Nephron progenitor cell (in vitro differentiated cells): ENCODE measurements at regions not wholly inside any gene's neighbourhood (a gene's known extent, or its start where the extent isn't known, plus 50 kb on each side); places are given as distances from the start of the nearest gene placed in this dataset.

Experiments used
- DNase-seq: peaks from one replicate; pipeline ENCODE4 v3.0.0; 2021
- H3K27ac Mint-ChIP-seq: 2 replicates; pipeline ENCODE4 v1.8.0; 2021; ENCODE audit warnings: mild to moderate bottlenecking, moderate library complexity, mixed read lengths
- H3K27me3 Mint-ChIP-seq: 2 replicates; pipeline ENCODE4 v1.8.0; 2021; ENCODE audit warnings: mild to moderate bottlenecking, low read depth, mixed read lengths; ENCODE audit not compliant: poor library complexity
- H3K36me3 Mint-ChIP-seq: 2 replicates; pipeline ENCODE4 v1.8.0; 2021; ENCODE audit warnings: low read depth, mixed read lengths
- H3K4me1 Mint-ChIP-seq: 2 replicates; pipeline ENCODE4 v1.8.0; 2021; ENCODE audit warnings: mixed read lengths
- H3K4me3 Mint-ChIP-seq: 2 replicates; pipeline ENCODE4 v1.8.0; 2021; ENCODE audit warnings: mild to moderate bottlenecking, moderate library complexity, mixed read lengths
- H3K9me3 Mint-ChIP-seq: 2 replicates; pipeline ENCODE4 v1.8.0; 2021; ENCODE audit warnings: mild to moderate bottlenecking, moderate library complexity, mixed read lengths
- TF ChIP-seq, protein P1 (sequence below): fragments of 200-600 bp; sonication (generic); IDR thresholded peaks from 2 replicates; pipeline ENCODE4 v1.5.0; 2021; ENCODE audit warnings: antibody characterized with exemption

DNA sequence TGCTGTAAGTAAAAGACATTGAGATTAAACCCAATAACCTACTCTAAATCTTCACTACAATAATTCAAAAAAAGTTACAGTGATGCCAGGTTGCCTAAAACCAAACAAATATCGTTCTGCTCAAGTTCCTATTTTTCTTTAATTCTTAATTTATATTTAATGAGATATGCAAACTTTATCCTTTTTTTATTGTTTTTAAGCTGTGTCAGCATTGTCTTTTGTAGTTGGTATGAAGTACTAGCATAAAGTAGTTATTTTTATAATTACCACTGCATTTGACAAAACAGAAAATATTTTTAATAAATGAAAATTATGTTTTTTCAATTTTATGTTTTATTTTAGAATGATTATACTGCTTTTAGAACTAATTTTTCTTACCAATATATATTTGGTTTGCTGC lies 1431.1 kb upstream of the PCDH7 start:
- TF ChIP-seq, protein P1, sequence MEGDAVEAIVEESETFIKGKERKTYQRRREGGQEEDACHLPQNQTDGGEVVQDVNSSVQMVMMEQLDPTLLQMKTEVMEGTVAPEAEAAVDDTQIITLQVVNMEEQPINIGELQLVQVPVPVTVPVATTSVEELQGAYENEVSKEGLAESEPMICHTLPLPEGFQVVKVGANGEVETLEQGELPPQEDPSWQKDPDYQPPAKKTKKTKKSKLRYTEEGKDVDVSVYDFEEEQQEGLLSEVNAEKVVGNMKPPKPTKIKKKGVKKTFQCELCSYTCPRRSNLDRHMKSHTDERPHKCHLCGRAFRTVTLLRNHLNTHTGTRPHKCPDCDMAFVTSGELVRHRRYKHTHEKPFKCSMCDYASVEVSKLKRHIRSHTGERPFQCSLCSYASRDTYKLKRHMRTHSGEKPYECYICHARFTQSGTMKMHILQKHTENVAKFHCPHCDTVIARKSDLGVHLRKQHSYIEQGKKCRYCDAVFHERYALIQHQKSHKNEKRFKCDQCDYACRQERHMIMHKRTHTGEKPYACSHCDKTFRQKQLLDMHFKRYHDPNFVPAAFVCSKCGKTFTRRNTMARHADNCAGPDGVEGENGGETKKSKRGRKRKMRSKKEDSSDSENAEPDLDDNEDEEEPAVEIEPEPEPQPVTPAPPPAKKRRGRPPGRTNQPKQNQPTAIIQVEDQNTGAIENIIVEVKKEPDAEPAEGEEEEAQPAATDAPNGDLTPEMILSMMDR = no peak
- no peak overlapping the region for H3K4me3 Mint-ChIP-seq
- no peaks in the 10 kb centered on the region for H3K4me1 Mint-ChIP-seq
- H3K27ac Mint-ChIP-seq = no peak overlapping the region
- DNase-seq = no peak
- no peaks in the 10 kb centered on the region for H3K36me3 Mint-ChIP-seq
- H3K27me3 Mint-ChIP-seq = no peaks in the 10 kb centered on the region
- H3K9me3 Mint-ChIP-seq = peaks cover 4% of the 10 kb centered on the region

DNA sequence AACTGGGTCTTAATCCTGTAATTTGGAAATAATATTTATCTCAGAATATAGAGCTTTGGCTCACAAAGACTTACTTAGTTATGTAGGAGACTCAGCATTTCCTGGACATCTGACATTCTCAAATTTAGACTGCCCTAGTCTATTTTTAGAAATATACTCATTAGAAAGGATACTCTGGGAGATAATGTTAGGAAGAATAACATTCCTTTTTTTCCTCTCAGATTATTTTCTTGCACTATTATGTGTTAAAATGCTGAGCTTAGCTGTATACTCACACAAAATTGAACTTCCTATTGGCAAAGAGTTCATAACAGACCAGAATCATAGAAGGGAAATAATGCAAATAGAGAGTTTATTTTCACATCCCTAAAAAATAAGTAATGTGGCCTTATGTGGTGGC lies 1424.9 kb upstream of the PCDH7 start:
- no peaks in the 10 kb centered on the region for H3K4me1 Mint-ChIP-seq
- no peak overlapping the region for H3K4me3 Mint-ChIP-seq
- H3K27ac Mint-ChIP-seq = no peak overlapping the region
- TF ChIP-seq, protein P1 = no peak
- DNase-seq = no peak
- H3K27me3 Mint-ChIP-seq = no peaks in the 10 kb centered on the region
- no peaks in the 10 kb centered on the region for H3K36me3 Mint-ChIP-seq
- H3K9me3 Mint-ChIP-seq = peaks cover 4% of the 10 kb centered on the region

DNA sequence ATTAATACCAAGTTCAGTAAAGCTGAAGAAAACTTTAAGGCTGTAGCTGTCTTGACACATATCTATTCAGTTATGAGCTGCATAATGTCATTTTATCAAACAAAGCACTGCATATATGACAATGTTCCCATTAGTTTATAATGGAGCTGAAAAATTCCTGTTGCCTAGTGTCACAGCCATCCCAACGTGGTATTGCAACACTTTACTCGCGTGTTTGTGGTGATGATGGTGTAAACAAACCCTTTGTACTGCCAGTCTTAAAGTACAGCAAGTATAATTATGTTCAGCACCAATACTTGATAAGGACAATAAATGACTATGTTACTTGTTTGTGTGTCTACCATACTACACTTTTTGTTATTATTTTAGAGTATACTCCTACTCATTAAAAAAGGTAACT lies 1415.6 kb upstream of the PCDH7 start:
- TF ChIP-seq, protein P1 = no peak
- Mint-ChIP-seq H3K36me3 (no peaks in the 10 kb centered on the region), H3K4me1 (no peaks in the 10 kb centered on the region), H3K27ac (no peak overlapping the region), H3K4me3 (no peak overlapping the region), H3K9me3 (no peaks in the 10 kb centered on the region), H3K27me3 (no peaks in the 10 kb centered on the region)
- DNase-seq = no peak

DNA sequence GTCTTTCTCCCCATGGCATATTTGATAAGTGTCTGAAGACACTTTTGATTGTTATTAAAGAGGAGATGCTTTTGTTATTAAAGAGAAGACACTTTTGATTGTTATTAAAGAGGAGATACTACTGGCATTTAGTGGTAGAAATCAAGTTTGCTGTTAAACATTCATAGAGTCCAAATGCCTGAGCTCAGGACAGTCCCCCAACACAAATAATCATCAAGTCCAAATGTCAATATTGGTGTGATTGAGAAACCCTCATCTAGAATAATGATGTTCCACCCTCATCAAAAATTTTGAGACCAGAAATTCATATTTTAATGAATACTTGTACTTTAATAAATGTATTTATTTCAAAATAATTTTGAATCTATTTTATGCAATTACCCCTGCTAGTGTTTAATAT lies 1412.9 kb upstream of the PCDH7 start:
- TF ChIP-seq, protein P1 = no peak
- no peaks in the 10 kb centered on the region for H3K27me3 Mint-ChIP-seq

DNA sequence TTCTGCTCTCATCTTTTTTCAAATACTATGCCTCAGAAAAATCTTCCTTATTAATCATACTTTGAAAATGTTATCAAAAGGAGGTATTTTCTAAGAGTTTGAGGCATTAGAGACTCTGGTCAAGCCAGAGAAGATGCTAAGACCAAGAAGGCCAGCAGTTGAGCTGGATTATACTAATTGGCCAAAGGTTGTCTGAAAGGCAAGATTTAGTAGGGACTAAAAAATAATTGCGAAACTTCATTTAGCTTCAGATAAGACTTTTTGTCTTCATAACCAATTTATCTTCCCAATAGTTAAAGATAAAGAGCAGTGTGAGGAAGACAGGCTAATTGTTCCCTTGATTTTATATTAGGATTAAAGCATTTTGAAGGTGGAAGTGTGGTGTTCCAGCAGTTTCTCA lies 1412.4 kb upstream of the PCDH7 start:
- TF ChIP-seq, protein P1 = no peak
- no peaks in the 10 kb centered on the region for H3K4me1 Mint-ChIP-seq
- H3K27me3 Mint-ChIP-seq = no peaks in the 10 kb centered on the region
- no peaks in the 10 kb centered on the region for H3K9me3 Mint-ChIP-seq
- no peak for DNase-seq
- H3K36me3 Mint-ChIP-seq = no peaks in the 10 kb centered on the region
- no peak overlapping the region for H3K27ac Mint-ChIP-seq
- no peak overlapping the region for H3K4me3 Mint-ChIP-seq

More for the DNA sequence above, 1412.9 kb upstream of the PCDH7 start:
- H3K4me3 Mint-ChIP-seq = no peak overlapping the region
- no peak for DNase-seq
- H3K9me3 Mint-ChIP-seq = no peaks in the 10 kb centered on the region
- H3K4me1 Mint-ChIP-seq = no peaks in the 10 kb centered on the region
- H3K36me3 Mint-ChIP-seq = no peaks in the 10 kb centered on the region
- no peak overlapping the region for H3K27ac Mint-ChIP-seq

DNA sequence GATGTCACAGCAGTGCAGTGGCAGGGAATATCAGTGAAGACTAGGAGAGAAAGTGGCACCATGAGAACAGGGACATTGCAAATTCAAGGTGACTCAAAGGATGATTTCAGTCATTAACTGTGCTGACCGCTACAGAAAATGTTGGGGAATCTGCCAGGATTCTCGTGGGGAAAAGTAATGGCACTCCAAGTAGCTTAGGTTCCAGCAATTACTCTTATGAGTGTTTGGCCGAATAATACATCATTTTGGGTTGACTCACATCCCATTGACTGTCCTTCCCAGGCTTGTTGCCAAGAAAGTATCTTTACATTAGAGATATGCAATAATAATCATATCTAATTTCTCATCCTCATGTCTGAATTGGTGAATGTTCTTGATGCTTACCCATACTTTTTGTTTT lies 1411.1 kb upstream of the PCDH7 start:
- H3K4me3 Mint-ChIP-seq = no peak overlapping the region
- TF ChIP-seq, protein P1 = no peak
- no peak overlapping the region for H3K27ac Mint-ChIP-seq
- no peak for DNase-seq
- H3K4me1 Mint-ChIP-seq = no peaks in the 10 kb centered on the region
- H3K9me3 Mint-ChIP-seq = no peaks in the 10 kb centered on the region
- no peaks in the 10 kb centered on the region for H3K36me3 Mint-ChIP-seq
- H3K27me3 Mint-ChIP-seq = no peaks in the 10 kb centered on the region
